ENCODE measurements at regions not wholly inside any gene's neighbourhood (a gene's known extent, or its start where the extent isn't known, plus 50 kb on each side); places are given as distances from the start of the nearest gene placed in this dataset.

DNA sequence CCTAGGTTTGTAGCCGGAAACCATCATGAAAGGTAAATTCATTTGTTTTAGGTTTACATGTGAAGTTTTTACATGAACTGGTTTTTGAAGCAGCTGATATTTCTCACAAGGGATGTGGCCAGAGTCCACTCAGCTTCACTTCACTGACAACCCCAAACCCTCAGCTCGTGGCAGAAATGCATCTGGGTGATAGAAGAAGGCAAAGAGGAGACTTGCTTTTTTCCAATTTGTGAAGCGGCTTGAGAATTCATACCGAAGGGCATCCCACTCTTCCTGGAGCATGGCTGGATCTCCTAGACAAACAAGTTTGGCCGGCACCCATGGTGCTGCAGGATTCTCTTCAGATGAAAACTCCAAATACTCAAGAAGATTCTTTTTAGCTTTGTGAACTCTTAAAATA, 392.8 kb upstream of the CNR1 start:
- no peaks in the 10 kb centered on the region for H3K36me3 ChIP-seq (replicated peaks in 1 of 2; ENCODE audit: control extremely low read depth in 1 of 2, control insufficient read depth in 1 of 2, extremely low read depth in 1 of 2, insufficient read depth in 2 of 2, low read length in 1 of 2)
- intact Hi-C loops (cut with micrococcal nuclease): no loop called here
- H3K9me3 Mint-ChIP-seq (ENCODE audit: insufficient read depth): no peaks in the 10 kb centered on the region
- ChIA-PET CTCF (no interaction called here), POLR2A (no interaction called here)
- TF ChIP-seq EZH2 (IDR thresholded peaks at IDR 0.05; ENCODE audit: borderline replicate concordance, insufficient read depth, low read depth, low read length, poor library complexity, severe bottlenecking): no peak
- TF ChIP-seq, protein P1, sequence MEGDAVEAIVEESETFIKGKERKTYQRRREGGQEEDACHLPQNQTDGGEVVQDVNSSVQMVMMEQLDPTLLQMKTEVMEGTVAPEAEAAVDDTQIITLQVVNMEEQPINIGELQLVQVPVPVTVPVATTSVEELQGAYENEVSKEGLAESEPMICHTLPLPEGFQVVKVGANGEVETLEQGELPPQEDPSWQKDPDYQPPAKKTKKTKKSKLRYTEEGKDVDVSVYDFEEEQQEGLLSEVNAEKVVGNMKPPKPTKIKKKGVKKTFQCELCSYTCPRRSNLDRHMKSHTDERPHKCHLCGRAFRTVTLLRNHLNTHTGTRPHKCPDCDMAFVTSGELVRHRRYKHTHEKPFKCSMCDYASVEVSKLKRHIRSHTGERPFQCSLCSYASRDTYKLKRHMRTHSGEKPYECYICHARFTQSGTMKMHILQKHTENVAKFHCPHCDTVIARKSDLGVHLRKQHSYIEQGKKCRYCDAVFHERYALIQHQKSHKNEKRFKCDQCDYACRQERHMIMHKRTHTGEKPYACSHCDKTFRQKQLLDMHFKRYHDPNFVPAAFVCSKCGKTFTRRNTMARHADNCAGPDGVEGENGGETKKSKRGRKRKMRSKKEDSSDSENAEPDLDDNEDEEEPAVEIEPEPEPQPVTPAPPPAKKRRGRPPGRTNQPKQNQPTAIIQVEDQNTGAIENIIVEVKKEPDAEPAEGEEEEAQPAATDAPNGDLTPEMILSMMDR (IDR thresholded peaks at IDR 0.05): no peak
- H3K79me2 ChIP-seq (ENCODE audit: control insufficient read depth, insufficient read depth, low read length): no peaks in the 10 kb centered on the region
- no peak overlapping the region for H3K27ac ChIP-seq (ENCODE audit: low read length in 2 of 2)
- H3K4me1 ChIP-seq (ENCODE audit: control insufficient read depth in 2 of 2, insufficient read depth in 2 of 2, low read length in 2 of 2): peaks cover 4 to 5% of the 10 kb centered on the region in 2 donors
- H3K4me3 ChIP-seq (ENCODE audit: control extremely low read depth in 1 of 5, extremely low read depth in 1 of 5, insufficient read depth in 1 of 5, low read depth in 2 of 5, low read length in 4 of 5): no peak overlapping the region
- H4K20me1 ChIP-seq (ENCODE audit: control insufficient read depth, insufficient read depth, low read length, poor library complexity, severe bottlenecking): no peaks in the 10 kb centered on the region
- H3K27me3 ChIP-seq (replicated peaks in 1 of 4; ENCODE audit: control extremely low read depth in 1 of 4, control insufficient read depth in 3 of 4, insufficient read depth in 4 of 4, low read length in 3 of 4): no peaks in the 10 kb centered on the region
- H3K27ac Mint-ChIP-seq: no peak overlapping the region
- H3K9me3 ChIP-seq (ENCODE audit: control extremely low read depth in 1 of 3, control insufficient read depth in 2 of 3, insufficient read depth in 1 of 3, low read length in 2 of 3): peaks cover 0 to 5% (median 0%) of the 10 kb centered on the region in 3 donors
- 79% methylated on average over 2 of the region's 5 CpGs for WGBS (ENCODE audit: insufficient coverage)
- no peak overlapping the region for H3K4me3 Mint-ChIP-seq
- H3K27me3 Mint-ChIP-seq: no peaks in the 10 kb centered on the region
- no peak for DNase-seq
- H2AFZ ChIP-seq (ENCODE audit: insufficient read depth, low read depth, low read length, poor library complexity, severe bottlenecking): no peak overlapping the region
- ATAC-seq (ENCODE audit: low read depth): no peak
- no peaks in the 10 kb centered on the region for H3K4me1 Mint-ChIP-seq
- H3K9ac ChIP-seq (ENCODE audit: low read length): no peak overlapping the region
- no peak overlapping the region for H3K4me2 ChIP-seq (replicated peaks; ENCODE audit: low read depth, low read length, poor library complexity, severe bottlenecking)

DNA sequence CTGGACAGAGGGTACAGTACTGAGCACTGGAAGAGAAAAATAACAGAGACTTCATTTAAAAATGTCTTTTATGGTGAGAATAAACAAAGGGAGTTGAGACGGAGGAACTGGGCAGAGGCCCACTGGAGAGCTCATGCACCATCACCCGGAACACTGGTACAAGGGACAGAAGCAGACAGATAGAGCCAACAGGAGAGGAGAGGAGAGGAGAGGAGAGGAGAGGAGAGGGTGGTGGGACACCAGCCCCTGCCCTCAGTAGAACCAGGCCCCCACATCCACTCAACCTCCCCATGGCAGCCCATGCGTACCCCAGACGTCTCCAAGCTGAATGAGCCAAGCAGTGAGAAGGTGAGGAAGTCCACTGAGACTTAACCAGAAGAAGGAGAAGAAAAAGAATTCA, 390.5 kb upstream of the CNR1 start:
- ChIA-PET POLR2A (no interaction called here), CTCF (interaction anchor here (0.6 kb wide), 1 partner anchor 12 kb away, joined by 3 read pairs; no protein-coding TSS in a partner anchor)
- H3K4me3 ChIP-seq (ENCODE audit: control extremely low read depth in 1 of 5, extremely low read depth in 1 of 5, insufficient read depth in 1 of 5, low read depth in 2 of 5, low read length in 4 of 5): no peak overlapping the region
- intact Hi-C loops (cut with micrococcal nuclease): no loop called here
- no peaks in the 10 kb centered on the region for H3K27me3 ChIP-seq (replicated peaks in 1 of 4; ENCODE audit: control extremely low read depth in 1 of 4, control insufficient read depth in 3 of 4, insufficient read depth in 4 of 4, low read length in 3 of 4)
- no peak for DNase-seq
- H3K36me3 ChIP-seq (replicated peaks in 1 of 2; ENCODE audit: control extremely low read depth in 1 of 2, control insufficient read depth in 1 of 2, extremely low read depth in 1 of 2, insufficient read depth in 2 of 2, low read length in 1 of 2): no peaks in the 10 kb centered on the region
- Mint-ChIP-seq H3K27me3 (no peaks in the 10 kb centered on the region), H3K27ac (no peak overlapping the region), H3K9me3 (ENCODE audit: insufficient read depth) (no peaks in the 10 kb centered on the region), H3K4me1 (no peaks in the 10 kb centered on the region), H3K4me3 (no peak overlapping the region)
- 100% methylated on average over 1 of the region's 4 CpGs for WGBS (ENCODE audit: insufficient coverage)
- H3K4me1 ChIP-seq (ENCODE audit: control insufficient read depth in 2 of 2, insufficient read depth in 2 of 2, low read length in 2 of 2): peaks cover under 1 to 2% of the 10 kb centered on the region in 2 donors
- H4K20me1 ChIP-seq (ENCODE audit: control insufficient read depth, insufficient read depth, low read length, poor library complexity, severe bottlenecking): no peaks in the 10 kb centered on the region
- H2AFZ ChIP-seq (ENCODE audit: insufficient read depth, low read depth, low read length, poor library complexity, severe bottlenecking): no peak overlapping the region
- no peaks in the 10 kb centered on the region for H3K79me2 ChIP-seq (ENCODE audit: control insufficient read depth, insufficient read depth, low read length)
- no peak overlapping the region for H3K9ac ChIP-seq (ENCODE audit: low read length)
- H3K27ac ChIP-seq (ENCODE audit: low read length in 2 of 2): no peak overlapping the region
- ATAC-seq (ENCODE audit: low read depth): no peak
- H3K4me2 ChIP-seq (replicated peaks; ENCODE audit: low read depth, low read length, poor library complexity, severe bottlenecking): no peak overlapping the region
- peaks cover 0 to 5% (median 0%) of the 10 kb centered on the region in 3 donors for H3K9me3 ChIP-seq (ENCODE audit: control extremely low read depth in 1 of 3, control insufficient read depth in 2 of 3, insufficient read depth in 1 of 3, low read length in 2 of 3)
- TF ChIP-seq, protein P1 (IDR thresholded peaks at IDR 0.05): no peak
- TF ChIP-seq EZH2 (IDR thresholded peaks at IDR 0.05; ENCODE audit: borderline replicate concordance, insufficient read depth, low read depth, low read length, poor library complexity, severe bottlenecking): no peak

All from B cell (primary cell).